ENCODE measurements at regions not wholly inside any gene's neighbourhood (a gene's known extent, or its start where the extent isn't known, plus 50 kb on each side); places are given as distances from the start of the nearest gene placed in this dataset.

- Histone ChIP-seq H3K4me1 (ENCODE audit: low read length) (no peaks in the 10 kb centered on the region), H3K4me2 (ENCODE audit: low read length) (no peak overlapping the region), H3K27me3 (ENCODE audit: low read depth, low read length) (peaks cover 17% of the 10 kb centered on the region), H3K9ac (ENCODE audit: low read length) (no peak overlapping the region), H3K4me3 (ENCODE audit: low read length) (no peak overlapping the region), H3K9me3 (ENCODE audit: insufficient read depth, low read length) (no peaks in the 10 kb centered on the region), H3K27ac (ENCODE audit: low read length) (no peak overlapping the region), H3K79me2 (ENCODE audit: low read length) (no peaks in the 10 kb centered on the region), H2AFZ (ENCODE audit: low read depth, low read length) (no peak overlapping the region), H4K20me1 (ENCODE audit: insufficient read depth, low read length) (no peaks in the 10 kb centered on the region), H3K36me3 (replicated peaks; ENCODE audit: low read depth, low read length) (no peaks in the 10 kb centered on the region)
- TF ChIP-seq EZH2phosphoT487 (IDR thresholded peaks at IDR 0.05; ENCODE audit: low read depth) (no peak), CTCF (IDR thresholded peaks at IDR 0.05; ENCODE audit: low read depth, low read length) (no peak)
Observed at GRCh38 chr3:11093823-11094340, 60.4 kb upstream of the HRH1 start.

- no peaks in the 10 kb centered on the region for H4K20me1 ChIP-seq (ENCODE audit: insufficient read depth, low read length)
- no peak overlapping the region for H3K4me3 ChIP-seq (ENCODE audit: low read length)
- no peak overlapping the region for H3K9ac ChIP-seq (ENCODE audit: low read length)
- no peaks in the 10 kb centered on the region for H3K36me3 ChIP-seq (replicated peaks; ENCODE audit: low read depth, low read length)
- H2AFZ ChIP-seq (ENCODE audit: low read depth, low read length), result no peak overlapping the region
- H3K4me2 ChIP-seq (ENCODE audit: low read length), result no peak overlapping the region
- no peaks in the 10 kb centered on the region for H3K9me3 ChIP-seq (ENCODE audit: insufficient read depth, low read length)
- H3K4me1 ChIP-seq (ENCODE audit: low read length), result no peaks in the 10 kb centered on the region
- H3K79me2 ChIP-seq (ENCODE audit: low read length), result no peaks in the 10 kb centered on the region
- no peak for TF ChIP-seq EZH2phosphoT487 (IDR thresholded peaks at IDR 0.05; ENCODE audit: low read depth)
- no peak for TF ChIP-seq CTCF (IDR thresholded peaks at IDR 0.05; ENCODE audit: low read depth, low read length)
- peaks cover 17% of the 10 kb centered on the region for H3K27me3 ChIP-seq (ENCODE audit: low read depth, low read length)
- H3K27ac ChIP-seq (ENCODE audit: low read length), result no peak overlapping the region
Observed at GRCh38 chr3:11095932-11096265, 58.4 kb upstream of the HRH1 start.

GRCh38 chr3:11096266-11097139 is 57.8 kb upstream of the HRH1 start:
- Histone ChIP-seq H3K4me1 (ENCODE audit: low read length) (no peaks in the 10 kb centered on the region), H2AFZ (ENCODE audit: low read depth, low read length) (no peak overlapping the region), H3K4me2 (ENCODE audit: low read length) (peak overlapping the region; percentile 61), H3K36me3 (replicated peaks; ENCODE audit: low read depth, low read length) (no peaks in the 10 kb centered on the region), H3K27me3 (ENCODE audit: low read depth, low read length) (peaks cover 22% of the 10 kb centered on the region), H4K20me1 (ENCODE audit: insufficient read depth, low read length) (no peaks in the 10 kb centered on the region), H3K9me3 (ENCODE audit: insufficient read depth, low read length) (no peaks in the 10 kb centered on the region), H3K27ac (ENCODE audit: low read length) (no peak overlapping the region), H3K9ac (ENCODE audit: low read length) (no peak overlapping the region), H3K79me2 (ENCODE audit: low read length) (no peaks in the 10 kb centered on the region), H3K4me3 (ENCODE audit: low read length) (peak overlapping the region; percentile 36; the same call in 1 of the 2 replicates)
- TF ChIP-seq EZH2phosphoT487 (IDR thresholded peaks at IDR 0.05; ENCODE audit: low read depth), result no peak
- TF ChIP-seq CTCF (IDR thresholded peaks at IDR 0.05; ENCODE audit: low read depth, low read length), result no peak

GRCh38 chr3:11099306-11099705 is 55.0 kb upstream of the HRH1 start:
- Histone ChIP-seq H4K20me1 (ENCODE audit: insufficient read depth, low read length) (no peaks in the 10 kb centered on the region), H3K27ac (ENCODE audit: low read length) (no peak overlapping the region), H3K9ac (ENCODE audit: low read length) (no peak overlapping the region), H2AFZ (ENCODE audit: low read depth, low read length) (no peak overlapping the region), H3K4me3 (ENCODE audit: low read length) (no peak overlapping the region), H3K4me1 (ENCODE audit: low read length) (no peaks in the 10 kb centered on the region), H3K9me3 (ENCODE audit: insufficient read depth, low read length) (no peaks in the 10 kb centered on the region), H3K79me2 (ENCODE audit: low read length) (no peaks in the 10 kb centered on the region), H3K36me3 (replicated peaks; ENCODE audit: low read depth, low read length) (no peaks in the 10 kb centered on the region), H3K27me3 (ENCODE audit: low read depth, low read length) (peaks cover 25% of the 10 kb centered on the region), H3K4me2 (ENCODE audit: low read length) (no peak overlapping the region)
- TF ChIP-seq EZH2phosphoT487 (IDR thresholded peaks at IDR 0.05; ENCODE audit: low read depth) (no peak), CTCF (IDR thresholded peaks at IDR 0.05; ENCODE audit: low read depth, low read length) (no peak)

Measured in OCI-LY3 (cell line).